HG03280 (cell line): ENCODE measurements at regions not wholly inside any gene's neighbourhood (a gene's known extent, or its start where the extent isn't known, plus 50 kb on each side); places are given as distances from the start of the nearest gene placed in this dataset.

Experiments used
- ATAC-seq: cut with Tn5 transposase; IDR thresholded peaks from one replicate; pipeline ENCODE4 v1.9.1; 2021; ENCODE audit warnings: mild to moderate bottlenecking, moderate library complexity; ENCODE audit not compliant: unreplicated experiment

DNA sequence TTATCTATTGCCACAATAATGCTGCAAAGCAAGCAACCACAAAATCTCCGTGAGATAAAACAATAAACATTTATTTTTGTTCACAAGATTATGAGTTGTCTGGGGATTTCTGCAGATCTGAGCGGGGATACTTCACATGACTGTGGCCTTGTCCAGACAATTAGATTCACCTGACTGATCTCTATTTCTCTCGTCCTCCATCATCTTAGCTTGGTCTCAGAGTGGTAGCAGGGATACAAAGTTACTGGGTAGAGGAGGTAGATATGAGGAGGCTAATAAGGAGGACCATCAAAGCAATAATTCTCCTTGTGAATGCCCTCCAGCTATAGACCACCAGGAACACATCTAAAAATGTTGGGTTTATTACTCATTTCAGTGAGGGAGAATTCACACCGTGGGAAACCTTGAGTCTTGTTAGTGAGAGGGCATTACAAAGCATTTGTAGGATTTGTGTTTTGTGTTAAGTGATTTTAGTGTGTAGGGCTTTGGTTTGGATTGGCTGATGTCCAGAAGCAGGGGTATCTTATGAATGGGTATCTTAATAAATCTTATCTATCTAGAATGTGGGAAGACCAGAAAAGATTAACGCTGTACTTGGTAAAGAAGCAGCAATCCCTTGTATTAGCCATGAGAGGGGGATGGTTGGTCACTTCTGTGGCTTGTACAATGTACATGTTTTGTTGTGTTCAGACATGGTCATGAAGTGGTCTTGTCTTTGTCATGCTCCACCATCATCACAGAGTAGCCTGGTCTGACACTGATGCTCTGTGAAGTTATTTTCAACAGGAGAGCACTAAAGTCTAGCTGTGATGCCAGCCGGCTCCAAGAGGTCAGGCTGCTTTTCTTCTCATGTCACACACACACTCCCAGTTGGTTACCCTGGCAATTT lies 287.6 kb upstream of the STT3B start:
- ATAC-seq = no peak

DNA sequence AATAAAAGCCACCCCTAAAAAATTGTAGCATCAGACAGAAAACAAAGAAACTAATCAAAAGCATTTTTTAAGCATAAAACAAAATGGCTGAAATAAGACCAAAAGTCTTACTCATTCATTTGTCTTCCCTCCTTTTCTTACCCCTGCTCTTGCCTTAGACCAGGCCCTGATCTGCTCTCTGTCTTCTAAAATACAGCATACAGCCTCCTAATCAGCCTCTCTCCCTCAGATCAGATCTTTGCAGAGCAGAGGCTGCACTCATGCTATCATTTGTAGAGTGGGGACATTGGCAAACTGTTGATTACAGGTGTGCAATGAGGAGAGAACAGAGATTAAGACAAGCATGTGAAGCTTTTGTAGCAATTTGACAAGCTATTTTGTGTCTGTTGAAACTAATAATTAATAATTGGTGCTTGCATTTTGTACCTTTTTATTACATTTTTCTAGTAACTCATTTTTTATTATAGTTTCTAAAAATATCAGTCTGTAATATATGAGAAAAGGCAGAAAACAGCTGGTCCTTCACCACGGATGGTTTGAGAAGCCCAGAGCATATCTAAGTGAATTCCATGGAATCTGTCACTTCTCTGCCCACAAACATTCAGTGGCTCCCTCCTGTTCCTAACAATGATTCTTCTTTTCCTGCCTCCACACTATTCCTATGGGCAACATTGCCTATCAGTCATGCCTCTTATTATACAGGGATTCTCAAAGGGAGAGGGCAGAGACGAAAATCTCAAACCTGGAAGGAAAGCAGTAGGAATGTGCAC lies 286.2 kb upstream of the STT3B start:
- ATAC-seq = no peak

DNA sequence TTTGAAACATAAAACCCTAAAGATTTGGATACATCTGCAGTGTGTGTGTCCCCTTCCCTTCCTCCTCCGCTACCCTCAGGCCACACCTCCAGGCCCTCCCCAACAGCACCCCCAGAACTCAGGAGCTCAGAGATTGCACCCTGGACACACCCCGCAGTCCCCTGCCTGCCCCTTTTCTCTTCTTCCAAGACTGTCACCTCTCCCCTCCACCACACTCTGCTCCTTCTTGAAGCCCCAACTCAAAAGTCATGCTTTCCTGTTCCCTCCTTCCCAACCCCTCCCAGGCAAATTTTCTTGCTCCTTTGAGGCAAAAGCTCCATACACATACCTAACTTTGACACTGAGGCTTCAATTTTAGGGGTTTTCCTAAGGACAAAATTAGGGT lies 285.7 kb upstream of the STT3B start:
- no peak for ATAC-seq

DNA sequence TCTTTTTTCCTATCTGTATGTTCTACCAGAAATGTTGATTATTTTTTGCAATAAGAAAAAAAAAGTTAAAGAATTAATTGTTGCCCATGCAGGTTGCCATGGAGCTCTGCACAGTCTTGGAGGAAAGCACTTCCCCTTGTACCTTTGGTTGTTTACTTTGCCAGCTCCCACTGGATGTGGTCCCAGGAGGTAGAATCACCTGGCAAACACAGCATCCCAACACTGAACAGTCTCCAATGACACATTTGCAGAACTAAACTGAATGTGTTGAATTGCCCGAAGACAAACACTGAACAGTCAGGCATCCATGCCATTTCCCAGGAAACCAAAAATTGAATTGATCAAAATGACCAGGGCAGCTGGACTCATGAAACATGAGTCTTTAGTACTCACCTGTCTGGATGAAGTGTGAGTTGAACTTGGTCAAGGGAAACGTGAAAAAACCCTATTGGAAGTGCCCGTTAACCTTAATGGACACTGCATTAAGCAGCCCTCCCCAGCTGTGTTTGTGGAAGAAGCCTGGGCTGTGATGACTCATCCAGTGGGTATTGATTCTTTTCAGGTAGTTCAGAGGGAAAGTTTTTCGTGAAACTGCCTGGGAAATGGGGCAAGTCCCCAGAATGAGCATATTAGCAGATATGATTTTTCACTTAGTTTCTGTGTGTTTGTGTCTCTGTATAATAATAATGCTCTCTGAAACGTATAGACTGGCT lies 284.7 kb upstream of the STT3B start:
- ATAC-seq = peak; percentile 46

DNA sequence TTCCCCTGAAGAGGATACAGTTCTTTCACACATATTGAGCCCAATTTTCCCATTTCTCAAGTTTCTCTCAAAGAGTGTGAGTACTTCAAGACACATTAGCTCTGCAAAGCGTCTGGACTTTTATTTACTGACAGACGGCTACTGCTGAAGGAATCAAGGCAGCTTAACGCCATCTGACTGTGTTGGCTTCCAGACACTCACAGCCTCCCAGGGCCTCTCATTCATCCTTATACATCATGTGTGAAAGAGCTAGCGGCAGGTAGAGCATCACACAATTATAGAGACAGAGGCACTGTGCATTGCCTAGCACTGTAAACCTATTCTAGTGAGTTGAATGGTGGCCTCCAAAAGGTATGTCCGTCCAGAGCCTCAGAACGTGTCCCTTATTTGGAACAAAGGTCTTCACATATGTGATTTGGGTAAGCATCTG lies 284.1 kb upstream of the STT3B start:
- no peak for ATAC-seq

DNA sequence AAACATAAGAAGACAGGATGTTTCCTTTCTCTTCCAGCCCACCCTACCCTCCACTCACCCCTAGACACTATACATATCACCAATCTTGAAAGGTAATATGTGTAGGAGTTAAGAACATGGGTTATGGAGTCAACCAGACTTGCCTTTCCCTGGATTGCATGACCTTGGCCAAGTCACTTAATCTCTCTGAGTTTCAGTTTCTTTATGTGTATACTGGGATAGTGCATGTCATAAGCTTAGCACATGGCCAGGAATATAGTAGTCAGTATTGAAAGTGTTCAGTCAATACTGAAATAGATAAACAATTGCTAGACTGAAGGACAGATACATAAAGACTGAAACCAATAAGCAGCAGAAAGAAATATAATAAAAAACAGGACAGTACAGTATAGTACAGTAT lies 283.2 kb upstream of the STT3B start:
- ATAC-seq = no peak

DNA sequence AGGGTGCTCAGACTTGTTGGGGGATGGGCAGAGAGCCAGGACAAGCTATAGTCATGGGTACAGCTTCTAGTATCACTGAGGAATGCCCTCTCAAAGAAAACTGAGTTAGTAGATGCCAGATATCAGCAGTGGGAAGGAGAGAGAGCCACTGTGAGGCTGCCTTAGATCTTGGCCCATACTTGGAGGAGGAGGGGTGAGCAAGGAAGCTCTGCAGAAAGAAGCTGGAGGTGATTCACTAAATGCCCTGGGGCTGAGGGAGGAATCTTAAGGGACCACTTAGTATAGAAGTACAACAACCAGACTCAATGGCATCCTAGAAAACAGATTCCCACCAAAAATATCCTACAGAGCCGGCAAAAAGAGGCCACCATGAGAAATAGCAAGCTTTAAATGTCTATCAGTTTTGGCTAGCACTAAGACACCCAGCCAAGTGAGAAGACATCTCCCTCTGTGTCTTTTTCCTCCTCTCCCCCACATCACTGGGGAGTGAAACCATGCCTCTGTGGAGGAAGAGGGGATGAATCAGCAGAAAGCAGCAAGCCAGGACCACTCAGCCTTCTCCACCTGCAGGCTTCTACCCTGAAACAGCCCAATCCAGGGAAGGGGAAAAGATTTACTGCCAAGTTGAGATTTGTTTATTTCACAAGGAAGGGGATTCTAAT lies 282.5 kb upstream of the STT3B start:
- no peak for ATAC-seq

DNA sequence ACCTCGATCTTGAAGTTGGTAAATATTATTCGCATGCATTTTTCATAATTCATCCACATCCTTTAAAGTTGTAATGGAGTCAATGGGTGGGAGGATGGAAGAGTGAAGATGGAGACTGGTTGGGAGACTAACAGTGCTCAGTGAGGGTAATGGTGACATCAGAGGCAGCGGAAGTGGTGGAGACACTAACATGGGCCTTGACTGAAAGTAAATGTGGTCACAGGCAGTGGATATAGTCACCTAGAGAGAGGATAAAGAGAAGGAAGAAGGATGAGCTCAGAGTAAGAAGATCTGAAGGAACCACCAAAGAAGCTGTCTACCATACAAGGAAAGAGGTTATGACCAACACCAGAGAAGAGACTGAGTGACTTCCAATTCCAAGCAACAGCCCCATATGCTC lies 281.6 kb upstream of the STT3B start:
- no peak for ATAC-seq

DNA sequence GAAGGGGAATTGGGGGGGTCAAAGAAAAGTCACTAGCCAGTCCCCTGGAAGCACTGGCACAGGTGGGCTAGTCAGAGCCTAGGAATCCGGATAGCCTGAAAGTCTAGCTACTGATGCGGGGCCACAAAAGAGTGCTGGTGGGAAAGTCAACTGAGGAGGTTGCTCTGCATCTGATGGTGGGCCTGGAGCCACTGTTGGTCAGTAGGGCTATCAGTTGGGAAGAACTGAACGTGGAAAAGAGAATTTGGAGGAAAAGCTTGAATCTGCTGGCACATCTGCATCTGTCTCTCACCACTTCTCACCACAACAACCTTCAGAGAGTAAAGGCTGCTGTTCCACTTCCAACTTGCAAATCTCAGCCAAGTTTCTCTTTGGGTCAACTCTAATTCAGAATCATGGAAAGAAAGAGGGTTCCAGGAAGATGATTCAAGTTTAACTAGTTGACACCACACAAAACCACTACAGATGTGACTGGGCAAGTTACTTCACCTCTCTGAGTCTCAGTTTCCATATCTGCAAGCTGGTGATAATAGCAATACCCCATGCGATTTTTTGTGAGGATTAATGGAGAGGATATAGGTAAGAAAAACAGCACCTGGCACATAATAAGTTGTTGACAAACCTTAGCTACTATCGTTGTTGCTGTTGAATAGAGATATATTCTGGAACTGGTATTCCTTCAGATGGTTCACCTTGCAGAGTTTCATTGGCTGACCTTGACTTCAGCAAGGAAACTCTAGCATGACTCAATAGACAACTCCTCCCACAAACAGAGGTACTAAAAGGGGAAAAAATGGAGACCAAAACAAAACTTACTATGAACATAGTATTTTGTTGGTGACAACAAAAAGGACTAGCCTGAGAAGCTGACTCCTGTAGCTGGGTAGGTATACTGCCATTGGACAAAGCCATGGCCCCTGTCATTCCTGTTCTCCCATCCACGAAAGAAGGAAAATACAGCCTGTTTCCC lies 280.2 kb upstream of the STT3B start:
- ATAC-seq = no peak

DNA sequence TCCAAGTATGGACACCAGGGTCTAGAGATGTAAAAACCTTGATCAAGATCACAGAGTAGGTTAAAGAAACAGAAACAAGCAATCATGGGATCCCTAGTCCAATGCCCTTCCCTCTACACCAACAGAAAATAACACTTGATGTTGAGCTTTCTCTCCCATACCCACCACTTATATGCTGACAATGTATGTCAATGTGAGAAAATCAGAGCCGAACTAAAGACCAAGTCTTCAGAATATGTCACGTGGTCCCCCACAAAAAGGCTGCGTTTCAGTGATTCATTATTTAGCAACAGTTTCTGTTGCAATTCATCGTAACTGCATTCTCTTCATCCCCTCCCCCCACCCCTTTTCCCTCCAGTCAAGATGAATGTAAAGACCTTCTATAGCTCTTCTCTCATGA lies 278.9 kb upstream of the STT3B start:
- no peak for ATAC-seq

DNA sequence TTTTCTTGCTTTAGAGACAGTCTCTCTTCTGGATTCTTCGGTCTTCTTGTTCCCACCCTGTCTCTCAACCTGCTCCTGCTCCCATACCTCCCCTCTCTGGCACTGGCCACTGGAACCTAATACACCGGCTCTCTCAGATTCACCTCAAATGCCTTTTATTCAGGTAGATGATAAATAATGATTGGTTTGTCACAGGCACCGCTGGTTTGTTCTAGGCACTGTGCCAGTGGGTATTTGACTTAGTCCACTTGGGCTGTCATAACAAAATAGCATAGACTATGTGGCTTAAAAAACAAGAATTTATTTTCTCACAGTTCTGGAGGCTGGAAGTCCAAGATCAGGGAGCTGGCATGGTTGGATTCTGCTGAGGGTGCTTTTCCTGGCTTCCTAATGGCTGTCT lies 278.2 kb upstream of the STT3B start:
- ATAC-seq = no peak

DNA sequence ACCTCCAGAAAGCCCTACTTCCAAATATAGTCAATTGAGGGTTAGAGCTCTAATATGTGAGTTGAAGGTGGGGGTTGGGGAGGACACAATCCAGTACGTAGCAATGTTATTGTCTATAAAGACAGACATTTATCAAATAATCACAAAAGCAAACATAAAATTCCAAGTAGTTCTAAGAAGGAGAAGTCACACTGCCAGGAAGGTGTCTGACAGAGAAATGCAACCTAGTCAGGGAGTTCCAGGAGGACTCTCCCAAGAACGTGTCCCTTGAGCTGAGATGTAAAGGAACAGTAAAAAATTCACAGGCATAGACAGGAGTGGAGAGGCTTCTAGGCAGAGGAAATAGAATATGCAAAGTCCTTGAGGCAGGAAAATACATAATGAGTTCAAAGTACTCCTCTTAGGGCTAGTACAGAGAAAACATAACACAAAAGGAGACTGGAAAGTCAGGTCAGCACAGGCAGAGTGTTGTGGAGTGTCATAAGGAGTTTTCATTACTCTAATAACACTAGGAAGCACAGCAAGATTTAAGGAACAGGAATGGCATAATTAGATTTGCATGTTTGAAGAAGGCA lies 277.6 kb upstream of the STT3B start:
- no peak for ATAC-seq

DNA sequence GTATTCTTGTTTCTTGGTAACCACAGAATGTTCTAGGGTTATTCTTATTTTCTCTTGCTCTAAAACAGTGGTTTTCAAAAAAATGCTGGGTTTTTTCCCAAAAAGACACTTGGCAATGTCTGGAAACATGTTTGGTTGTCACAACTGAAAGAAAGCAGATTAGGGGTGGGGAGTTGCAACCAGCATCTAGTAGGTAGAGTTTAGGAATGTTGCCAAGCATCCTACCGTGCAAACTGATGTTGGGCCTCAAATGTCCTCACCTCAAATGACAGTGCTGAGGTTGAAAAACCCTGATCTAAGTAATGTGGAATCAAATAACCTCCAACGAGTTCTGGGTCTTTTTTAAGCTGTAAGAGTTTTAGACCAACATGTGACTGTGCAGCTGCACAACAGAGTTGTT lies 270.5 kb upstream of the STT3B start:
- ATAC-seq = no peak

DNA sequence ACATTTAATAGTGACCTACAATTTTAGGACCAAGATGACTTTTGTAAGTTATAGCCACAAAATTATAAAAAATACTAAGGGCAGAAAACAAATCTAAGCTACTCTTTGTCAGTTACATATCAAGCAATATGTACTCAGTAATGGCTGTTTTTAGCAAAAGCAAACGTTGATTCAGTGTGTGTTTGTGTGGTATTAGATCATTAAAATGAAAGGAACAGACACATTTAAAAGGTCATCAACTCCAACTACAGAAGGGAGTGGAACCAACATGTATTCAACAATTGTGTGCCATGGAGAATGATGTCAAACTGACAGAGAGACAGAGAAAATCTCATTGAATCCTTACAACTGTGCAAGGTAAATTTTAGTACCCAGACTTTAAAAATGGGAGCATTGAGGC lies 268.8 kb upstream of the STT3B start:
- ATAC-seq = no peak

DNA sequence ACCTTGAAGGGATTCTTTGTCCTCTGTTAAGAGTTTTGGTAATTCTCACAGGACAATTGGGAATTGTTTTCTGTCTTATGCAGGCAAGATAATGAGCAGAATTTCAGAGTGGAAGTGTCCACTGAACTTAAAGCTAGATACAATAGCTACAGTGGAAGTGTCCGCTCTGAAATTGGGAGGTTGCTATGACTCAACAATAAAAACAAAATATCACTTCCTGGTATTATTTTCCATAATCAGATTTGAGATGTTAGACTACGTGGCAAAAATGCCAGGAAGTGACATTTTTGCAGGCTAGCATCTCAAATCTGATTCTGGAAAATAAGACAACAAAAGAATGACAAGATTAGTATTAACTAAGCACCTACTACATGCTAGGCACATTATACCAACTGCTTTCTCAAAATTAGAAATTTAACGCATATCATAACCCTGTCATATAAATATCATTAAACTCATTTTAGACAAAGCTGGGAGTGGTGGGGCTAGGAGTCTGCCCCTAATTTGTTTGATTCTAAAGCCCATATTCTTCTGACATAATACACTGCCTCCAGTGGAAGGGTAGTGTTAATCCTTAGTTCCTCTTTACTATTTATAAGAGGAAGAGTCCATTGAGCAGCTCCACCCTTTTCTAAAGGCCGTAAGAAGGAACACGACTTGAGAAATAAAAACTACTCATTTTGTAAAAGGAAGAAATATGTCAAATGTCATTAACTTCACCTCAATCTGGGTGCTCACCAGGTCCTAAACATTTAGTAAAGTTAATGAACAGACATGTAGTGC lies 266.9 kb upstream of the STT3B start:
- no peak for ATAC-seq

DNA sequence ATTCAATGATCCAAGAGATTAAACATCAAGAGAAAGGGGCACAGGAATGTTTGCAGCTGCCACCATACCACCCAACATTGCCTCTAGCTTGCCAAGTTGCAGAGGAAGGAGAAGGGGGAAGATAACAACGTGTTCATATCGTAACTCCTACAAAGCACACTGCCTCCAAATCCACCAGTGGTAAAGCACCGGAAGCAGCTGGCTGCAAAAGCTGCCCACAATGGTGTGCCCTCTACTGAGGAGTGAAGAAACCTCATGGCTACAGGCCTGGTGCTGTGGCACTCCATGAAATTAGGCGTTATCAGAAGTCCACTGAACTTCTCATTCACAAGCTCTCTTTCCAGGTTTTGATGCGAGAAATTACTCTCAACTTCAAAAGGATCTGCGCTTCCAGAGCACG lies 263.9 kb upstream of the STT3B start:
- no peak for ATAC-seq

DNA sequence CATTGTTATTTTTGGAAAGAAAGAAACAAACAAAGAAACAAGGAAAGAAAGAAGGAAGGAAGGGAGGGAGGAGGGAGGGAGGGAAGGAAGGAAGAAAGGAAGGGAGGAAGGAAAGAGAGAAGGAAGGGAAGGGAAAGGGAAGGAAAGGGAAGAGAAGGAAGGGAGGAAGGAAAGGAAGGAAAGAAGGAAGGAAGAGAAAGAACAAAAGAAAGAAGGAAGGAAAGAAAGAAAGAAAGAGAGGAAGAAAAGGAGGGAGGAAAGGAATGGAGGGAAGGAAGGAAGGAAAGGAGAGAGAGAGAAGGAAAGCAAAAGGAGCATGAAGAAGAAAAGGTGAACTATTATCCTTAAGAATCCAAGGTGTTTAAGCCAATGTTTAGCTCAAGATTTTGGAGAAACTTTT lies 262.7 kb upstream of the STT3B start:
- ATAC-seq = no peak

DNA sequence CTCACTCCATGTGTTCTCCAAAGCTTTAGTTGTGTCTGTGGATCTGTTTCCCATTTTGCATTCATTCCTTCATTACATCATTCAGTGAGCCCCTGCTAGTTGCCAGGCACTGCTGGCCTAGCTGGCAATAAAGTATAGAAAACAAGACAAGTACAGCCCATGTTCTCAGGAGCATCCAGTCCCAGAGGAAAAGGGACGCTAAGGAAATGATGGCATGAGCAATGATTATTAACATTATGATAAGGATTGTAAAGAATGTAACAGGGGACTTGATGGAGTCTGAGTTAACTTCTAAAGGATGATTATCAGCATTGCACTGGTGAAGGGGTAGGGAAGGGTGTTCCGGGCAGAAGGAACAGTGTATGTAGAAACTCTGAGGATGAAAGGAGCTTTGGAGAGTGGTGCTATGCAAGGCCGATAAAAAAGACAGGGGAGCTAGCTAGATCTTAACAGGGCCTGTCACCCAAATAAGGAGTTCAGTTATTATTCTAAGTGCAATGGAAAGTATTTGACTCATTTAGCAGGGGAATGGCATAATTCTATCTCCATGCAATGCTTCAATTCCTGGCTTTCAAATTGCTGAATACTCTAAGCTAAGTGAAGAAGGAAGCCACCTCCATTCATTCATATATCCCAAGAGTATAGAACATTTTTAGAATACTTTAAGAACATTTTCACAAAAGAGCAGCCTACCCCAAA lies 258.2 kb upstream of the STT3B start:
- no peak for ATAC-seq
